H9 (cell line): ENCODE measurements at regions not wholly inside any gene's neighbourhood (a gene's known extent, or its start where the extent isn't known, plus 50 kb on each side); places are given as distances from the start of the nearest gene placed in this dataset.

Experiments
- DNase-seq: peaks from one replicate; pipeline ENCODE4 v3.0.0-alpha.2; 2017
- H2AFZ ChIP-seq: one replicate; pipeline ENCODE4 v1.6.1; 2013; ENCODE audit warnings: mild to moderate bottlenecking, low read length, control low read depth, moderate library complexity
- H2AK5ac ChIP-seq: 2 replicates; pipeline ENCODE4 v1.6.1; 2013; ENCODE audit warnings: low read length, control low read depth, mixed read lengths; ENCODE audit not compliant: insufficient read length
- H2BK120ac ChIP-seq: one replicate; pipeline ENCODE4 v1.6.1; 2013; ENCODE audit warnings: low read depth, mild to moderate bottlenecking, low read length, control low read depth, inconsistent platforms; ENCODE audit not compliant: poor library complexity, severe bottlenecking
- H2BK12ac ChIP-seq: 2 replicates; pipeline ENCODE4 v1.6.1; 2013; ENCODE audit warnings: low read length, control low read depth, mixed read lengths, low read depth; ENCODE audit not compliant: insufficient read length
- H2BK15ac ChIP-seq: 2 replicates; pipeline ENCODE4 v1.6.1; 2013; ENCODE audit warnings: low read depth, low read length, control low read depth
- H2BK20ac ChIP-seq: one replicate; pipeline ENCODE4 v1.6.1; 2013; ENCODE audit warnings: low read depth, mild to moderate bottlenecking, low read length, control low read depth, inconsistent platforms; ENCODE audit not compliant: poor library complexity, severe bottlenecking
- H2BK5ac ChIP-seq: 2 replicates; pipeline ENCODE4 v1.6.1; 2013; ENCODE audit warnings: low read length, control low read depth, mixed read lengths; ENCODE audit not compliant: insufficient read length
- H3K14ac ChIP-seq: 2 replicates; pipeline ENCODE4 v1.6.1; 2013; ENCODE audit warnings: low read length, control low read depth; ENCODE audit not compliant: insufficient read depth
- H3K18ac ChIP-seq: 2 replicates; pipeline ENCODE4 v1.6.1; 2013; ENCODE audit warnings: low read depth, mild to moderate bottlenecking, mixed read lengths, low read length, control low read depth; ENCODE audit not compliant: insufficient read length
- H3K23ac ChIP-seq: 2 replicates; pipeline ENCODE4 v1.6.1; 2013; ENCODE audit warnings: low read length, control low read depth, mixed read lengths, low read depth; ENCODE audit not compliant: insufficient read length
- H3K23me2 ChIP-seq: 2 replicates; pipeline ENCODE4 v1.6.1; 2013; ENCODE audit warnings: low read depth, mild to moderate bottlenecking, mixed read lengths, low read length, control low read depth; ENCODE audit not compliant: insufficient read length, poor library complexity, severe bottlenecking
- H3K27ac ChIP-seq: 2 replicates; pipeline ENCODE4 v1.5.1; 2013; ENCODE audit warnings: low read length, control low read depth, mixed read lengths, low read depth; ENCODE audit not compliant: insufficient read length
- H3K27me3 ChIP-seq: 2 replicates; pipeline ENCODE4 v1.6.1; 2013; ENCODE audit warnings: low read length, control low read depth, inconsistent platforms; ENCODE audit not compliant: insufficient read depth
- H3K4ac ChIP-seq: 2 replicates; pipeline ENCODE4 v1.6.1; 2013; ENCODE audit warnings: low read depth, mild to moderate bottlenecking, control low read depth, inconsistent platforms, low read length, moderate library complexity
- H3K4me1 ChIP-seq: 2 replicates; pipeline ENCODE4 v1.6.1; 2013; ENCODE audit warnings: low read length, control low read depth, inconsistent platforms; ENCODE audit not compliant: insufficient read depth
- H3K4me2 ChIP-seq: 2 replicates; pipeline ENCODE4 v1.6.1; 2013; ENCODE audit warnings: low read length, control low read depth, mixed read lengths; ENCODE audit not compliant: insufficient read length, insufficient read depth
- H3K56ac ChIP-seq: 2 replicates; pipeline ENCODE4 v1.6.1; 2013; ENCODE audit warnings: low read depth, mild to moderate bottlenecking, mixed read lengths, low read length, control low read depth; ENCODE audit not compliant: insufficient read length
- H3K79me1 ChIP-seq: 2 replicates; pipeline ENCODE4 v1.6.1; 2013; ENCODE audit warnings: low read depth, mild to moderate bottlenecking, moderate library complexity, low read length, control low read depth, inconsistent platforms; ENCODE audit not compliant: insufficient read depth, poor library complexity, severe bottlenecking
- H3K79me2 ChIP-seq: 2 replicates; pipeline ENCODE4 v1.6.1; 2013; ENCODE audit warnings: low read length, control low read depth, inconsistent platforms; ENCODE audit not compliant: insufficient read depth
- H3K9ac ChIP-seq: 2 replicates; pipeline ENCODE4 v1.6.1; 2013; ENCODE audit warnings: low read length, control low read depth, mixed read lengths; ENCODE audit not compliant: insufficient read length; ENCODE audit errors: extremely low read depth
- H3K9me3 ChIP-seq: one replicate; pipeline ENCODE4 v1.6.1; 2013; ENCODE audit warnings: low read depth, low read length, inconsistent platforms; ENCODE audit not compliant: control insufficient read depth
- H3T11ph ChIP-seq: one replicate; pipeline ENCODE4 v1.6.1; 2013; ENCODE audit warnings: mild to moderate bottlenecking, low read length, control low read depth, inconsistent platforms
- H4K20me1 ChIP-seq: one replicate; pipeline ENCODE4 v1.6.1; 2013; ENCODE audit not compliant: control insufficient read depth, insufficient read length, insufficient read depth
- H4K5ac ChIP-seq: 2 replicates; pipeline ENCODE4 v1.6.1; 2013; ENCODE audit warnings: low read depth, mild to moderate bottlenecking, mixed read lengths, low read length, control low read depth; ENCODE audit not compliant: insufficient read length
- H4K8ac ChIP-seq: replicated peaks from 2 replicates; pipeline ENCODE4 v1.6.1; 2013; ENCODE audit warnings: low read length, control low read depth, mixed read lengths, low read depth; ENCODE audit not compliant: insufficient read length
- H4K91ac ChIP-seq: 2 replicates; pipeline ENCODE4 v1.6.1; 2013; ENCODE audit warnings: low read depth, mild to moderate bottlenecking, moderate library complexity, mixed read lengths, low read length, control low read depth; ENCODE audit not compliant: insufficient read length
- H3K27ac Mint-ChIP-seq, 3 experiments: 2 replicates in 2 of 3; 3 replicates in 1 of 3; pipeline ENCODE4 v1.8.0; 2020 to 2021; ENCODE audit warnings: mixed read lengths in 3 of 3, mild to moderate bottlenecking in 1 of 3, moderate library complexity in 1 of 3
- H3K27me3 Mint-ChIP-seq: 2 replicates; pipeline ENCODE4 v1.8.0; 2021; ENCODE audit warnings: low read depth, mild to moderate bottlenecking, moderate library complexity, mixed read lengths
- H3K36me3 Mint-ChIP-seq, 3 experiments: 2 replicates in 2 of 3; 3 replicates in 1 of 3; pipeline ENCODE4 v1.8.0; 2020 to 2021; ENCODE audit warnings: low read depth in 3 of 3, mixed read lengths in 3 of 3; ENCODE audit not compliant: insufficient read depth in 1 of 3
- H3K4me1 Mint-ChIP-seq, 2 experiments: 2 replicates each; pipeline ENCODE4 v1.8.0; 2020; ENCODE audit warnings: mixed read lengths in 2 of 2
- H3K4me3 Mint-ChIP-seq, 2 experiments: 2 replicates in 1 of 2; 3 replicates in 1 of 2; pipeline ENCODE4 v1.8.0; 2020 to 2021; ENCODE audit warnings: mild to moderate bottlenecking in 2 of 2, mixed read lengths in 2 of 2, moderate library complexity in 1 of 2
- H3K9me3 Mint-ChIP-seq, 2 experiments: 2 replicates in 1 of 2; 3 replicates in 1 of 2; pipeline ENCODE4 v1.8.0; 2020; ENCODE audit warnings: mild to moderate bottlenecking in 2 of 2, mixed read lengths in 2 of 2, moderate library complexity in 1 of 2
- CTCF ChIP-seq: fragments of 200-600 bp; sonication (generic); conservative IDR thresholded peaks from 3 replicates; pipeline ENCODE4 v1.8.0; 2021; ENCODE audit warnings: antibody characterized with exemption, mild to moderate bottlenecking
- WGBS: extraction: QIAGEN DNeasy Blood & Tissue Kit; methylation state at CpG from one replicate; pipeline ENCODE4 v1.1.7; 2013; ENCODE audit warnings: missing lambda C conversion rate, low lambda C conversion rate, mixed read lengths; ENCODE audit not compliant: insufficient read length; ENCODE audit errors: extremely low coverage; 5-methylcytosine and 5-hydroxymethylcytosine counted together

- H3K14ac ChIP-seq: no peak overlapping the region
- no peaks in the 10 kb centered on the region for H3K23me2 ChIP-seq
- H3K27me3 Mint-ChIP-seq: no peaks in the 10 kb centered on the region; the same call in 1 of the 2 replicates
- no peaks in the 10 kb centered on the region for H3K27me3 ChIP-seq
- no peak overlapping the region for H3K27ac Mint-ChIP-seq
- H3K79me1 ChIP-seq: no peaks in the 10 kb centered on the region
- no peak overlapping the region for H4K91ac ChIP-seq
- no peaks in the 10 kb centered on the region; a peak in 1 of 5 replicates for H3K9me3 Mint-ChIP-seq
- peaks cover 7 to 17% of the 10 kb centered on the region in 2 experiments for H3K4me1 Mint-ChIP-seq
- H2BK15ac ChIP-seq: no peak overlapping the region
- H3K56ac ChIP-seq: no peak overlapping the region
- no peak overlapping the region for H3K4me2 ChIP-seq
- no peak overlapping the region for H4K5ac ChIP-seq
- H3K23ac ChIP-seq: no peak overlapping the region
- no peaks in the 10 kb centered on the region for H3K9me3 ChIP-seq
- no peaks in the 10 kb centered on the region for H4K20me1 ChIP-seq
- no peak overlapping the region for H3K27ac ChIP-seq
- H2AFZ ChIP-seq: no peak overlapping the region
- H3K36me3 Mint-ChIP-seq: no peaks in the 10 kb centered on the region
- DNase-seq: no peak
- H3K4ac ChIP-seq: no peak overlapping the region
- no peak overlapping the region for H2BK20ac ChIP-seq
- no peak overlapping the region for H3K9ac ChIP-seq
- H2BK12ac ChIP-seq: no peak overlapping the region
- H2BK120ac ChIP-seq: no peak overlapping the region
- H3K18ac ChIP-seq: no peak overlapping the region
- H2AK5ac ChIP-seq: no peak overlapping the region
- no peaks in the 10 kb centered on the region for H3K4me1 ChIP-seq
- H2BK5ac ChIP-seq: no peak overlapping the region
- no peak overlapping the region for H3T11ph ChIP-seq
- no peak for TF ChIP-seq CTCF
- no CpG with 5 or more reads among the region's 2 CpGs for WGBS
- no peak overlapping the region for H4K8ac ChIP-seq
- no peak overlapping the region for H3K4me3 Mint-ChIP-seq
- H3K79me2 ChIP-seq: no peaks in the 10 kb centered on the region
These were observed 539.9 kb upstream of the SEL1L start for GRCh38 chr14:82073547-82073946.
